IPS-NIHi11 (cell line): ENCODE measurements at regions not wholly inside any gene's neighbourhood (a gene's known extent, or its start where the extent isn't known, plus 50 kb on each side); places are given as distances from the start of the nearest gene placed in this dataset.
"Not testable (repeated sequence)": the region's sequence is repeated elsewhere in the genome, so short reads cannot be mapped to it uniquely, and the experiment has no call there.

Source experiments
- DNase-seq: peaks from one replicate; pipeline ENCODE4 v3.0.0; 2012; ENCODE audit warnings: mixed read lengths, low spot score

- no peak for DNase-seq
These were observed 108.5 kb downstream of the KCNK1 start for GRCh38 chr1:233722212-233722979.

GRCh38 chr1:233723387-233723786 is 109.5 kb downstream of the KCNK1 start:
- DNase-seq, result no peak

- DNase-seq, result not testable (repeated sequence)
These were observed 110.3 kb downstream of the KCNK1 start for GRCh38 chr1:233724131-233724631.

- DNase-seq, result no peak
These were observed 111.5 kb downstream of the KCNK1 start for GRCh38 chr1:233725423-233725822.

- DNase-seq, result no peak
These were observed 114.8 kb downstream of the KCNK1 start for GRCh38 chr1:233728721-233729120.

GRCh38 chr1:233730380-233730779 is 116.5 kb downstream of the KCNK1 start:
- no peak for DNase-seq

- peak; percentile 65 for DNase-seq
These were observed 116.9 kb downstream of the KCNK1 start for GRCh38 chr1:233730809-233731208.

- no peak for DNase-seq
These were observed 118.3 kb downstream of the KCNK1 start for GRCh38 chr1:233732206-233732605.

- DNase-seq, result no peak
These were observed 120.5 kb downstream of the KCNK1 start for GRCh38 chr1:233734456-233734855.

- no peak for DNase-seq
These were observed 121.4 kb downstream of the KCNK1 start for GRCh38 chr1:233735331-233735730.

- no peak for DNase-seq
These were observed 121.9 kb downstream of the KCNK1 start for GRCh38 chr1:233735847-233736246.

- no peak for DNase-seq
These were observed 123.4 kb downstream of the KCNK1 start for GRCh38 chr1:233737341-233737740.

GRCh38 chr1:233738396-233738795 is 124.5 kb downstream of the KCNK1 start:
- DNase-seq, result no peak

- peak; percentile 50 for DNase-seq
These were observed 124.9 kb downstream of the KCNK1 start for GRCh38 chr1:233738850-233739249.

GRCh38 chr1:233744779-233745513 is 131.0 kb downstream of the KCNK1 start:
- no peak for DNase-seq

- no peak for DNase-seq
These were observed 136.2 kb downstream of the KCNK1 start for GRCh38 chr1:233750139-233750538.

- DNase-seq, result no peak
These were observed 144.8 kb upstream of the SLC35F3 start for GRCh38 chr1:233759665-233760064.

- not testable (repeated sequence) for DNase-seq
These were observed 140.2 kb upstream of the SLC35F3 start for GRCh38 chr1:233764304-233764703.

- no peak for DNase-seq
These were observed 126.9 kb upstream of the SLC35F3 start for GRCh38 chr1:233777566-233777965.

- no peak for DNase-seq
These were observed 124.4 kb upstream of the SLC35F3 start for GRCh38 chr1:233780049-233780448.

- no peak for DNase-seq
These were observed 121.4 kb upstream of the SLC35F3 start for GRCh38 chr1:233782937-233783586.

- DNase-seq, result no peak
These were observed 116.9 kb upstream of the SLC35F3 start for GRCh38 chr1:233787599-233787998.

- no peak for DNase-seq
These were observed 115.8 kb upstream of the SLC35F3 start for GRCh38 chr1:233788687-233789086.
